ENCODE measurements at regions not wholly inside any gene's neighbourhood (a gene's known extent, or its start where the extent isn't known, plus 50 kb on each side); places are given as distances from the start of the nearest gene placed in this dataset.

DNA sequence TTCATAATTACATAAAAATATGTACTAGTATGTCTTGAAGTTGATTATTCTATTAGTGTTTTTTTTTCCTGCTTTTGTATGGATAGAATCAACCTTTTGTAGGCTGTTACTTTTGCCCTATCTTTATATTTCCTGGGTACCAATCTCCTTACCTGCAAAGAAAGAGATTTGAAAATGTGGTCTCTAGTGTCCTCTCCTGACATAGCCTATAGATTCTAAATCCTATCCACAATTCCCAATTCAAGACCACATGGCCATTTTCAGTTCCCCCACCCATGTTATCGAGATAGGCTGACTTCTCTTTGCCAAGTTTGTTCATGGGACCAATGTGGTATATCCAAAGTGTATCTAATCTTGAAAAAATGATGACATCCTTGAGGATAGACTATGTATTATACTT lies 269.4 kb upstream of the SEMA3D start:
- Histone ChIP-seq H3K27ac (no peak overlapping the region), H3K9me3 (no peaks in the 10 kb centered on the region), H3K36me3 (no peaks in the 10 kb centered on the region), H3K27me3 (no peaks in the 10 kb centered on the region), H3K4me3 (no peak overlapping the region), H3K4me1 (no peaks in the 10 kb centered on the region)
- DNase-seq: no peak
- intact Hi-C loops (cut with DNase I): no loop called here
- TF ChIP-seq, protein P1, sequence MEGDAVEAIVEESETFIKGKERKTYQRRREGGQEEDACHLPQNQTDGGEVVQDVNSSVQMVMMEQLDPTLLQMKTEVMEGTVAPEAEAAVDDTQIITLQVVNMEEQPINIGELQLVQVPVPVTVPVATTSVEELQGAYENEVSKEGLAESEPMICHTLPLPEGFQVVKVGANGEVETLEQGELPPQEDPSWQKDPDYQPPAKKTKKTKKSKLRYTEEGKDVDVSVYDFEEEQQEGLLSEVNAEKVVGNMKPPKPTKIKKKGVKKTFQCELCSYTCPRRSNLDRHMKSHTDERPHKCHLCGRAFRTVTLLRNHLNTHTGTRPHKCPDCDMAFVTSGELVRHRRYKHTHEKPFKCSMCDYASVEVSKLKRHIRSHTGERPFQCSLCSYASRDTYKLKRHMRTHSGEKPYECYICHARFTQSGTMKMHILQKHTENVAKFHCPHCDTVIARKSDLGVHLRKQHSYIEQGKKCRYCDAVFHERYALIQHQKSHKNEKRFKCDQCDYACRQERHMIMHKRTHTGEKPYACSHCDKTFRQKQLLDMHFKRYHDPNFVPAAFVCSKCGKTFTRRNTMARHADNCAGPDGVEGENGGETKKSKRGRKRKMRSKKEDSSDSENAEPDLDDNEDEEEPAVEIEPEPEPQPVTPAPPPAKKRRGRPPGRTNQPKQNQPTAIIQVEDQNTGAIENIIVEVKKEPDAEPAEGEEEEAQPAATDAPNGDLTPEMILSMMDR (IDR thresholded peaks at IDR 0.05): no peak
- no peak for ATAC-seq

DNA sequence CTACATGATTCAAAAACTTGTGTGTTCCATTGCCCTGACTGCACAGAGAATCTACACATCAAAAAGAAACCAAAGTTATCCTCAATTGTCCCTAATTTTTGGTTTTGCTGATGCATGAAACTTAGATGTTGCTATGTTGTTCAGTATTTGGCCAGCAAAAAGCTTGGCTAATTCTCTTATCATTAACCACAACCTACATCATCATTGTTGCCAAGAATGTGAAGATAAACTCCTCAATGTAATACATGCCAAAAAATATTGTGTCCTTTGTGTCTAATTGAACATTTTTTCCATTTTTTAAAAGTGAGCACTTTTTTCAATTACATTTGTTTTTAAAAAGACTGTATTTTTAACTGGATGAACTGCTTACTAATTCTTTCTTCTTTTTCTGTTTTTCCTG lies 268.0 kb upstream of the SEMA3D start:
- DNase-seq (no peak), ATAC-seq (no peak)
- H3K9me3 ChIP-seq: no peaks in the 10 kb centered on the region
- H3K4me1 ChIP-seq: no peaks in the 10 kb centered on the region
- no peaks in the 10 kb centered on the region for H3K27me3 ChIP-seq
- intact Hi-C loops (cut with DNase I): no loop called here
- TF ChIP-seq, protein P1 (IDR thresholded peaks at IDR 0.05): no peak
- H3K27ac ChIP-seq: no peak overlapping the region
- H3K36me3 ChIP-seq: no peaks in the 10 kb centered on the region
- H3K4me3 ChIP-seq: no peak overlapping the region

DNA sequence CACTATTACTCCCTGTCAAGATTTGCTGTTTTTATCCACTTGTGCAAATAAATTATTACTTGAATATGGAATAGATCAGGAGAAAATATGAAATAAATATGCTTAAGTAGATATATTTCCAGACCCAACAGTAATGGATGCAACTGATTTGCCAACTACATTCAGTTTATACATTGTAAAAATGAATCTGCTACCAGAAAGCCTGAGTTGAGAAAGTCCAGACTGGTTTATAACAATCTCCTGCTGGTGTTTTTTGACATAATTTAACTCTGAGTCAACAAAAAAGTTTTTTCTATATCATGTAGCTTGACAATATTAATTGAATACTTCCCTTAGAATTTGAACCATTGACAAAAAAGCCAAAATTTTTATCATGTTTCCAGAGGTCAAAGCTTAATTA lies 265.8 kb upstream of the SEMA3D start:
- no peaks in the 10 kb centered on the region for H3K36me3 ChIP-seq
- no peak for ATAC-seq
- H3K27ac ChIP-seq: no peak overlapping the region
- H3K4me1 ChIP-seq: no peaks in the 10 kb centered on the region
- TF ChIP-seq, protein P1 (IDR thresholded peaks at IDR 0.05): no peak
- intact Hi-C loops (cut with DNase I): no loop called here
- no peaks in the 10 kb centered on the region for H3K27me3 ChIP-seq
- H3K9me3 ChIP-seq: no peaks in the 10 kb centered on the region
- no peak for DNase-seq
- no peak overlapping the region for H3K4me3 ChIP-seq

DNA sequence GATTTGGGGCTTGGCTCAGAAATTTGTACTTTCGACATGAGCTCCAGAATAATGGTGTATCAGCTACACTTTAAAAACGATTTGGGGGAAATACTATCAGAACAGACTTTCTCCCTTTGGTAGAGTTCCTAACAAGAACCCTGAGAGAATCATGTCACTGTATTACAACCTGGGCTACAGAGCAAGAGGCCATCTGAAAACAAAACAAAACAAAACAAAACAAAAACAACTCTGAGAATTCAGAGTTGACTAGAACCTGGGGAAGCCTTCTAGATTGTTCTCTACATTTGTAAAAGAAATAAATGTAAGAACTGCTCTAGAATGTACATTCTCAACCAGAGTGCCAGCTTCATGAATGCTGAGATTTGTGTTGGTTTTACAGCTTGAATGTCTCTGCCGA lies 262.6 kb upstream of the SEMA3D start:
- no peak for DNase-seq
- no peak for ATAC-seq

DNA sequence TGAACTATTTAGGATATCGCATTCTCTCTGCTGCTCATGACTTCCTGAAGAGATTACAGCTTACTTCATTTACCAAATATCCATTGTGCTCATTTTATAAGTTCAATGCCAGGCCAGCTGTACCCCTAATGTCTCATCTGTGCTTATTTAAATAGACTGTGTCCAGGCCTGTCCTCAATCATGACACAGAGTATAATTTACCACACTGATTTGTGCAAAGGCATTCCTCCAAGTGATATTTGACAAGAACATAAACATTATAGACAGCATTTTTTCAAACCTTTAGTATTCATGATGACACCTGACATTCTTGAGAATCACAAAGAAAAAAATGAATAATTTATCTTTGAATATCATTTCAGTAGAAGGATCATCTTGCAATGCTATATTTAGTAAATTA lies 260.1 kb upstream of the SEMA3D start:
- no peaks in the 10 kb centered on the region for H3K9me3 ChIP-seq
- intact Hi-C loops (cut with DNase I): no loop called here
- H3K36me3 ChIP-seq: no peaks in the 10 kb centered on the region
- ATAC-seq (no peak), DNase-seq (no peak)
- no peak overlapping the region for H3K27ac ChIP-seq
- no peak overlapping the region for H3K4me3 ChIP-seq
- H3K4me1 ChIP-seq: no peaks in the 10 kb centered on the region
- H3K27me3 ChIP-seq: no peaks in the 10 kb centered on the region
- TF ChIP-seq, protein P1 (IDR thresholded peaks at IDR 0.05): no peak

More for the DNA sequence above, 262.6 kb upstream of the SEMA3D start:
- Histone ChIP-seq H3K9me3 (no peaks in the 10 kb centered on the region), H3K4me3 (no peak overlapping the region), H3K27ac (no peak overlapping the region), H3K27me3 (no peaks in the 10 kb centered on the region), H3K4me1 (no peaks in the 10 kb centered on the region), H3K36me3 (no peaks in the 10 kb centered on the region)
- TF ChIP-seq, protein P1 (IDR thresholded peaks at IDR 0.05): no peak
- intact Hi-C loops (cut with DNase I): no loop called here
